A673 (cell line): ENCODE measurements at regions not wholly inside any gene's neighbourhood (a gene's known extent, or its start where the extent isn't known, plus 50 kb on each side); places are given as distances from the start of the nearest gene placed in this dataset.

Experiments used
- BruUV-seq: library from RNA; stranded (reverse); fragments of 400-500 nt; replicated peaks from 2 replicates; lab custom pipeline; 2021; lab: Mats Ljungman, UMichigan
- CTCF ChIA-PET: fragments of 300-600 bp; sonication (Branson Sonifier 250); formaldehyde crosslinking; loops from one replicate; lab custom pipeline; 2022; ENCODE audit warnings: antibody characterized with exemption; lab: Charles Lee
- POLR2A ChIA-PET: fragments of 300-600 bp; sonication (Branson Sonifier 250); formaldehyde crosslinking; loops from one replicate; lab custom pipeline; 2022; ENCODE audit warnings: antibody characterized with exemption; ENCODE audit not compliant: low non-redundant PET; lab: Charles Lee
- DNase-seq: peaks from one replicate; pipeline ENCODE4 v3.0.0-alpha.2; 2015; ENCODE audit warnings: low spot score
- H3K27ac ChIP-seq: fragments of 200-600 bp; sonication (generic); 2 replicates; pipeline ENCODE4 v1.5.1; 2016; ENCODE audit warnings: mixed run types, low read depth, mild to moderate bottlenecking, mixed read lengths, antibody characterized with exemption, low read length; ENCODE audit not compliant: poor library complexity, severe bottlenecking
- H3K27me3 ChIP-seq: fragments of 200-600 bp; sonication (generic); replicated peaks from 2 replicates; pipeline ENCODE4 v1.6.1; 2017; ENCODE audit warnings: mixed run types, low read depth, mild to moderate bottlenecking, mixed read lengths, antibody characterized with exemption, low read length; ENCODE audit not compliant: insufficient read depth, poor library complexity
- H3K36me3 ChIP-seq: fragments of 200-600 bp; sonication (generic); 2 replicates; pipeline ENCODE4 v1.6.1; 2016; ENCODE audit warnings: mixed run types, mild to moderate bottlenecking, mixed read lengths, antibody characterized with exemption, low read length; ENCODE audit not compliant: insufficient read depth, poor library complexity, severe bottlenecking
- H3K4me1 ChIP-seq: fragments of 200-600 bp; sonication (generic); 2 replicates; pipeline ENCODE4 v1.6.1; 2017; ENCODE audit warnings: mixed run types, mild to moderate bottlenecking, mixed read lengths, antibody characterized with exemption, low read length; ENCODE audit not compliant: insufficient read depth, poor library complexity, severe bottlenecking
- H3K4me3 ChIP-seq: fragments of 200-600 bp; sonication (generic); 2 replicates; pipeline ENCODE4 v1.5.1; 2016; ENCODE audit warnings: low read depth, mixed run types, mild to moderate bottlenecking, mixed read lengths, low read length; ENCODE audit not compliant: poor library complexity, severe bottlenecking
- H3K9me3 ChIP-seq: fragments of 200-600 bp; sonication (generic); 2 replicates; pipeline ENCODE4 v1.6.1; 2016; ENCODE audit warnings: mixed run types, low read depth, mild to moderate bottlenecking, mixed read lengths, antibody characterized with exemption, low read length; ENCODE audit not compliant: poor library complexity, severe bottlenecking
- EZH2 ChIP-seq: fragments of 200-600 bp; sonication (generic); IDR thresholded peaks from 2 replicates; pipeline ENCODE4 v1.6.1; 2017; ENCODE audit warnings: borderline replicate concordance, low read depth, mild to moderate bottlenecking, mixed read lengths, antibody characterized with exemption, low read length; ENCODE audit not compliant: poor library complexity, severe bottlenecking
- intact Hi-C: fragments of 100-400 bp; cut with micrococcal nuclease; formaldehyde crosslinking; loops from one replicate; pipeline ENCODE4 v1.10.0; 2022; ENCODE audit not compliant: unreplicated experiment
- TF ChIP-seq, protein P1 (sequence below): fragments of 300-800, 200-600 bp; sonication (generic); conservative IDR thresholded peaks from 2 replicates; pipeline ENCODE4 v1.5.1; 2017; ENCODE audit warnings: low read depth, mild to moderate bottlenecking, antibody characterized with exemption, low read length, moderate library complexity, mixed read lengths

GRCh38 chr7:32266932-32267475 is 196.8 kb upstream of the PDE1C start:
- Histone ChIP-seq H3K36me3 (no peaks in the 10 kb centered on the region), H3K27ac (no peak overlapping the region), H3K4me3 (no peak overlapping the region), H3K27me3 (peaks cover 7% of the 10 kb centered on the region), H3K4me1 (no peaks in the 10 kb centered on the region), H3K9me3 (no peaks in the 10 kb centered on the region)
- CTCF ChIA-PET = no interaction called here
- intact Hi-C loops = no loop called here
- no TSS peak for BruUV-seq
- DNase-seq = no peak
- POLR2A ChIA-PET = no interaction called here
- TF ChIP-seq, protein P1, sequence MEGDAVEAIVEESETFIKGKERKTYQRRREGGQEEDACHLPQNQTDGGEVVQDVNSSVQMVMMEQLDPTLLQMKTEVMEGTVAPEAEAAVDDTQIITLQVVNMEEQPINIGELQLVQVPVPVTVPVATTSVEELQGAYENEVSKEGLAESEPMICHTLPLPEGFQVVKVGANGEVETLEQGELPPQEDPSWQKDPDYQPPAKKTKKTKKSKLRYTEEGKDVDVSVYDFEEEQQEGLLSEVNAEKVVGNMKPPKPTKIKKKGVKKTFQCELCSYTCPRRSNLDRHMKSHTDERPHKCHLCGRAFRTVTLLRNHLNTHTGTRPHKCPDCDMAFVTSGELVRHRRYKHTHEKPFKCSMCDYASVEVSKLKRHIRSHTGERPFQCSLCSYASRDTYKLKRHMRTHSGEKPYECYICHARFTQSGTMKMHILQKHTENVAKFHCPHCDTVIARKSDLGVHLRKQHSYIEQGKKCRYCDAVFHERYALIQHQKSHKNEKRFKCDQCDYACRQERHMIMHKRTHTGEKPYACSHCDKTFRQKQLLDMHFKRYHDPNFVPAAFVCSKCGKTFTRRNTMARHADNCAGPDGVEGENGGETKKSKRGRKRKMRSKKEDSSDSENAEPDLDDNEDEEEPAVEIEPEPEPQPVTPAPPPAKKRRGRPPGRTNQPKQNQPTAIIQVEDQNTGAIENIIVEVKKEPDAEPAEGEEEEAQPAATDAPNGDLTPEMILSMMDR = no peak
- no peak for TF ChIP-seq EZH2

DNA sequence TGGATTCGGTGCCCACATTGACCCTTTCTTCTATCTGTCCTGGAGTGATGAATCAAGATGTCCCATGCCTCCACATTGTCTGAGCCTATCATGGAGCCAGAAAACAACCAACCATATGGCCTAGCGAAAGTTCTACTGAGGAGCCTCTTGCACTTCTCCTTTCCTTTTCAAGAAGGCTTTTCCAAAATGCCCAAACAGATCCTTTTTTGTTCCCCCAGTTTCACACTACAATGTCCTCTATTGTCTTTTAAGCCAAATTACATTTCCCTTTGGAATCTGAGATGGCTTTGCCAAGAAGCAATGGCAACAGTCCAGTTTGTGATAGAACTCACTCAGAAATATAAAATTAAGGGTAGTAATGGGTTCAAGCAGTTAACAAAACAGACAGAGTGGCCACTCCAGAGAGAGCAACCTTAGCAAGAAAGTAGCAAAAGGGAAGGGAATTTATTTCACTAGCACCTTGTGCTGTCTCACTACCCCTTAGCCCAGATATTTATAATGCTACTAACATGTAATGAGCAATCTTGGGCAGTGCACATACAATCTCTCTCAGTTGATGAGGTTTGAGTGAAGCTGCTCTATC is 194.6 kb upstream of the PDE1C start:
- no TSS peak for BruUV-seq
- CTCF ChIA-PET = no interaction called here
- TF ChIP-seq, protein P1 = no peak
- no peak for TF ChIP-seq EZH2

DNA sequence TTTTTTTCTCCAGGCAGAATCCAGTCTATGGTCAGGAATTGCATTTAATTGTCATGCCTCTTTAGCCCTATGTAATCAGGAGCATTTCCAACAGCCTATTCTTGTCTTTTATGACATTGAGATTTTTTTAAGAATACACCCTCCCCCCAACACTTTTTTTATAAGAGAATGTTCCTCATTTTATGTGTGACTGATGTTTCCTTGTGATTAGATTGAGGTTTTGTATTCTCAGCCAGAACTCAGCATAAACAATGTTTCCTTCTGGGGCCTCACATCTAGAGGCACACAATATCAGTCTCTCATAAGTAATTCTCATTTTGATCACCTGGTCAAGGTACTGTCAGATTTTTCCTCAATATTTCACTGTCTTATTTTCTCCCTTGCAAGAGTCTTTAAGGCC is 193.4 kb upstream of the PDE1C start:
- Histone ChIP-seq H3K9me3 (no peaks in the 10 kb centered on the region), H3K4me1 (no peaks in the 10 kb centered on the region), H3K27ac (no peak overlapping the region), H3K4me3 (no peak overlapping the region), H3K36me3 (no peaks in the 10 kb centered on the region), H3K27me3 (peaks cover 2% of the 10 kb centered on the region)
- TF ChIP-seq, protein P1 = no peak
- no peak for TF ChIP-seq EZH2
- POLR2A ChIA-PET = no interaction called here
- CTCF ChIA-PET = no interaction called here
- DNase-seq = no peak
- no TSS peak for BruUV-seq
- intact Hi-C loops = no loop called here

More for the DNA sequence above, 194.6 kb upstream of the PDE1C start:
- Histone ChIP-seq H3K4me3 (no peak overlapping the region), H3K27me3 (peaks cover 7% of the 10 kb centered on the region), H3K4me1 (no peaks in the 10 kb centered on the region), H3K9me3 (no peaks in the 10 kb centered on the region), H3K27ac (no peak overlapping the region), H3K36me3 (no peaks in the 10 kb centered on the region)
- POLR2A ChIA-PET = no interaction called here
- intact Hi-C loops = no loop called here
- DNase-seq = no peak
